ENCODE measurements at regions not wholly inside any gene's neighbourhood (a gene's known extent, or its start where the extent isn't known, plus 50 kb on each side); places are given as distances from the start of the nearest gene placed in this dataset.

DNA sequence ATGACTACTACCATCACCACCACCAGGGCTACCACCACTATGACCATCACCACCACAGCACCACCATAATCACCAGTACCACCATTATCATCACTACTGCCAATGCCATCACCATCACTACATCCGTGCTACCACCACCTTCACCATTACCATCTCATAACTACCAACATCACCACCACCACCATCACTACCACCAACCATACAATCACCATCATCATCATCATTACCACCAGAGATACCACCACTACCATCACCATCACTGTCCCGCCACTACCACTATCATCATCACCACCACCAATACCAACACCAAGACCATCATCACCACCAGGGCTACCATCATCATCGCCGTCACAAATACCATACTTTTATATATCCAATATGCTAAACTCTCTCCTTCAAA lies 369.6 kb upstream of the DYNLRB2 start:
- no peak for DNase-seq (ENCODE audit: insufficient read length, low spot score)
- peak; percentile 26 for FAIRE-seq
- TF ChIP-seq SPI1 (IDR thresholded peaks at IDR 0.05; ENCODE audit: low read depth, low read length) (no peak), PAX5 (IDR thresholded peaks at IDR 0.05; ENCODE audit: insufficient read depth, low read length, severe bottlenecking) (no peak), POU2F2 (IDR thresholded peaks at IDR 0.05; ENCODE audit: low read depth, low read length) (no peak), TAF1 (IDR thresholded peaks at IDR 0.05; ENCODE audit: low read depth, low read length) (no peak), POLR2A (IDR thresholded peaks at IDR 0.05; ENCODE audit: low read depth, low read length) (no peak), POLR2AphosphoS5 (IDR thresholded peaks at IDR 0.05; ENCODE audit: low read depth, low read length) (no peak)

DNA sequence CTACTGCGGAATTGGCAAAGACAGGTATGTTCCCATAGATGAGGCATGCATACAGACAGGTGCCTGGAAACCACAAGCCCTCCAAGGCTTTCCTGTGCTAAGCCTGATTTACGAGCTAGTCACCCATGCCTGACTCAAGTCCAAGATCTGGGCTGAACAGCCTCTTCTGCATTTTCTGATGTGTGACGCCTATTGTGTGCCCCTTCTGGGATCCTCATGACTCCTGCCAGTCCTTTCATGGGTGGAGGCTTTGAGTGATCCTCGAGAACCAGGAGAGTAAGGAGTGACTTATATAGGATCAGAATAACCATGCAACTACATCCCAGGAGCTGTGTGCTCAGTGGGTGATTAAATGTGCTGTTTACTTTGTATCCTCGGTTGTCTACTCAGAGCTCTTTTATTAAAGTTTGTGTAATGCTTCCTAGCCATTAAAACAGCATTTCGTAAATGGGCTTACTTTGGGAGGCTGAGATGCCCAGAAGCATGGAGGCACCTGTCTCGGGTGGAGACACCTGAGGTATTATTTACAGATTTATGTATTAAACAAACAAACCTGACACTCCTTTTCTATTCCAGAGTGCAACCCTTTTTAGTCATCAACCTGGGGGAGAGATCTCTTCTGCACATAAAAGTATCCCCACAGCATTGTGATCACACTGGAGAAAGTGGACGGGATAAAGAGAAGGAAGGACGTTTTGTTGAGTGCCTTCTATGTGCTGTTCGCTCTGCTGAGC lies 373.0 kb upstream of the DYNLRB2 start:
- FAIRE-seq: no peak
- TF ChIP-seq POLR2AphosphoS5 (IDR thresholded peaks at IDR 0.05; ENCODE audit: low read depth, low read length): no peak
- TF ChIP-seq PAX5 (IDR thresholded peaks at IDR 0.05; ENCODE audit: insufficient read depth, low read length, severe bottlenecking): no peak
- no peak for TF ChIP-seq POLR2A (IDR thresholded peaks at IDR 0.05; ENCODE audit: low read depth, low read length)
- no peak for TF ChIP-seq TAF1 (IDR thresholded peaks at IDR 0.05; ENCODE audit: low read depth, low read length)
- no peak for TF ChIP-seq SPI1 (IDR thresholded peaks at IDR 0.05; ENCODE audit: low read depth, low read length)
- TF ChIP-seq POU2F2 (IDR thresholded peaks at IDR 0.05; ENCODE audit: low read depth, low read length): no peak
- DNase-seq (ENCODE audit: insufficient read length, low spot score): no peak

- no peak for FAIRE-seq
- no peak for DNase-seq (ENCODE audit: insufficient read length, low spot score)
- no peak for TF ChIP-seq POLR2A (IDR thresholded peaks at IDR 0.05; ENCODE audit: low read depth, low read length)
- TF ChIP-seq TAF1 (IDR thresholded peaks at IDR 0.05; ENCODE audit: low read depth, low read length): no peak
- no peak for TF ChIP-seq POU2F2 (IDR thresholded peaks at IDR 0.05; ENCODE audit: low read depth, low read length)
- no peak for TF ChIP-seq SPI1 (IDR thresholded peaks at IDR 0.05; ENCODE audit: low read depth, low read length)
- TF ChIP-seq PAX5 (IDR thresholded peaks at IDR 0.05; ENCODE audit: insufficient read depth, low read length, severe bottlenecking): no peak
- TF ChIP-seq POLR2AphosphoS5 (IDR thresholded peaks at IDR 0.05; ENCODE audit: low read depth, low read length): no peak
Observed at GRCh38 chr16:80166082-80166481, 374.7 kb upstream of the DYNLRB2 start.

DNA sequence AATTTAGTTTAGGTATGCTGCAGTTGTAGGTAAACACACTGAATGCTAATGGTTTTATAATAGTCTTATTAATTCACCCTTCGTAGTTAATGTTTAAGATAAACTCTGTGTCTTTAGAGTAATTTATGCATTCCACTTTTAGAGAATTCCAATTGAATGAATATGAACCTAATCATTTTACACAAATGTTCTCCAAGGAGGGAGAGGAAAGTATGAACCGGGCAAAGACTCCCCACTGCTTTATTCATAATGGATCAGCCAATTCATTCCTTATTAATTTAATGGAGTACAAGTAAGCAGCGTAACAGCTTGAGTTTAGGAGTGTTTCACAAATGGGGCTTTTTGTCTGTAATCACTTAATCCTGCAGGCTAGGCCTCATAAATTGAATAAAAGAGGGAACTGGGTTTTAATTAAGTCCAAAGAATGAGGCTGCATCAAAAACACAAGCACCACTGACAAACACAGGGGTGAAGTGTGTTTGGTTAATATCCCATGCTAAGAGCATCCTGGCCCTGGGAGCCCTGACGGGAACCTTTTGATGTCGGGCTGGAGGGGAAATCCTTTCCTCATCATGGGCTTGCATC lies 375.7 kb upstream of the DYNLRB2 start:
- TF ChIP-seq POLR2A (IDR thresholded peaks at IDR 0.05; ENCODE audit: low read depth, low read length): no peak
- TF ChIP-seq PAX5 (IDR thresholded peaks at IDR 0.05; ENCODE audit: insufficient read depth, low read length, severe bottlenecking): no peak
- TF ChIP-seq SPI1 (IDR thresholded peaks at IDR 0.05; ENCODE audit: low read depth, low read length): no peak
- TF ChIP-seq POU2F2 (IDR thresholded peaks at IDR 0.05; ENCODE audit: low read depth, low read length): no peak
- no peak for TF ChIP-seq POLR2AphosphoS5 (IDR thresholded peaks at IDR 0.05; ENCODE audit: low read depth, low read length)
- no peak for TF ChIP-seq TAF1 (IDR thresholded peaks at IDR 0.05; ENCODE audit: low read depth, low read length)
- no peak for FAIRE-seq

DNA sequence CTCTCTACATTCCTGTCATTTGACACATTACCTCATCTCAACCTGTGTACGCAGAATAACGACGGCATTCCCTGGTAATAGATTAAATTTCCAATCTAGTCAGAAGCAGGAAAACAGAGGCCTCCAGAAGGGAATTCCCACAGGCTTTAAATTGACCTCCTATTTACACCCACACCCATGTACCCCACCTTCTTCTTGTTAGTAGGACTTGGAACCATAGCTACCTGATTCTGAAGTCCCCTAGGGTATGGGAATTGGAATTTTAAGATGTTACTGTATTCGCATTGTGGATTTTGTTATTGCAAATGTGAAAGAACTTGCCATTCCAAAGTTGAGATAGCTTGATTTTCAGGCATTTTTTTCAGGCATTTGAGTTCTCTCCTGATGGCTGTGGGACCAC lies 377.5 kb upstream of the DYNLRB2 start:
- no peak for FAIRE-seq
- TF ChIP-seq POLR2A (IDR thresholded peaks at IDR 0.05; ENCODE audit: low read depth, low read length) (no peak), POU2F2 (IDR thresholded peaks at IDR 0.05; ENCODE audit: low read depth, low read length) (no peak), TAF1 (IDR thresholded peaks at IDR 0.05; ENCODE audit: low read depth, low read length) (no peak), SPI1 (IDR thresholded peaks at IDR 0.05; ENCODE audit: low read depth, low read length) (no peak), POLR2AphosphoS5 (IDR thresholded peaks at IDR 0.05; ENCODE audit: low read depth, low read length) (no peak), PAX5 (IDR thresholded peaks at IDR 0.05; ENCODE audit: insufficient read depth, low read length, severe bottlenecking) (no peak)
- no peak for DNase-seq (ENCODE audit: insufficient read length, low spot score)

More for the DNA sequence above, 375.7 kb upstream of the DYNLRB2 start:
- no peak for DNase-seq (ENCODE audit: insufficient read length, low spot score)

GRCh38 chr16:80161799-80162739 lies 378.7 kb upstream of the DYNLRB2 start:
- DNase-seq (ENCODE audit: insufficient read length, low spot score) (no peak), FAIRE-seq (no peak)
- TF ChIP-seq SPI1 (IDR thresholded peaks at IDR 0.05; ENCODE audit: low read depth, low read length): no peak
- no peak for TF ChIP-seq POU2F2 (IDR thresholded peaks at IDR 0.05; ENCODE audit: low read depth, low read length)
- TF ChIP-seq POLR2A (IDR thresholded peaks at IDR 0.05; ENCODE audit: low read depth, low read length): no peak
- TF ChIP-seq TAF1 (IDR thresholded peaks at IDR 0.05; ENCODE audit: low read depth, low read length): no peak
- no peak for TF ChIP-seq PAX5 (IDR thresholded peaks at IDR 0.05; ENCODE audit: insufficient read depth, low read length, severe bottlenecking)
- no peak for TF ChIP-seq POLR2AphosphoS5 (IDR thresholded peaks at IDR 0.05; ENCODE audit: low read depth, low read length)

- FAIRE-seq (no peak), DNase-seq (ENCODE audit: insufficient read length, low spot score) (no peak)
- TF ChIP-seq SPI1 (IDR thresholded peaks at IDR 0.05; ENCODE audit: low read depth, low read length) (no peak), TAF1 (IDR thresholded peaks at IDR 0.05; ENCODE audit: low read depth, low read length) (no peak)
Observed at GRCh38 chr16:80158766-80159165, 382.0 kb upstream of the DYNLRB2 start.

- no peak for DNase-seq (ENCODE audit: insufficient read length, low spot score)
- no peak for TF ChIP-seq POU2F2 (IDR thresholded peaks at IDR 0.05; ENCODE audit: low read depth, low read length)
- no peak for TF ChIP-seq PAX5 (IDR thresholded peaks at IDR 0.05; ENCODE audit: insufficient read depth, low read length, severe bottlenecking)
- no peak for TF ChIP-seq TAF1 (IDR thresholded peaks at IDR 0.05; ENCODE audit: low read depth, low read length)
- TF ChIP-seq POLR2AphosphoS5 (IDR thresholded peaks at IDR 0.05; ENCODE audit: low read depth, low read length): no peak
- TF ChIP-seq SPI1 (IDR thresholded peaks at IDR 0.05; ENCODE audit: low read depth, low read length): no peak
- TF ChIP-seq POLR2A (IDR thresholded peaks at IDR 0.05; ENCODE audit: low read depth, low read length): no peak
- FAIRE-seq: no peak
Observed at GRCh38 chr16:80151722-80152111, 389.1 kb upstream of the DYNLRB2 start.
